Cerebellar nuclear complex (tissue), 1 donor: ENCODE measurements at regions not wholly inside any gene's neighbourhood (a gene's known extent, or its start where the extent isn't known, plus 50 kb on each side); places are given as distances from the start of the nearest gene placed in this dataset.
A peak's percentile ranks its signal among the peaks of the same experiment; 100 is the strongest.
"Not testable (repeated sequence)": the region's sequence is repeated elsewhere in the genome, so short reads cannot be mapped to it uniquely, and the experiment has no call there.

ENCODE experiments used
- DNase-seq, 2 experiments: peaks; one replicate each; lab custom pipeline; 2025; lab: John Stamatoyannopoulos, UW

DNA sequence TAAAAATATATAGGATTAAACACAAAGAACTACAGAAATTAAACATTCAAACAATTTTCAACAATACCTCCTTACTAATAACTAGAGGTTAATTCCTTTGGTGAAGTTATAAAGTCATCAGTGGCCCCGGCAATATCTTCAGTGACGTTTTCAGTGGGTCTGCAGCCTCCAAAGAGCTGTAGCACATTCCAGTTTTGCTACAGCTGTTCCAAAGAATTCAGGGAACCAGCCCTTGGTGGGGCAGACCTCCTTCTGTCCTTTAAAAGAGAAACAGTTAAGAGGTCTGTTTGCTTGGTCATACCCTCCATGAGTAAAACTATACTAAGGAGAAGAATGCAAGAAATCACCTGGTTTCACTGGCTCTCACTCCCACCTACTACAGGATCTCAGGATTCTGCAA lies 99.2 kb upstream of the ZDHHC17 start:
- DNase-seq: no peak

DNA sequence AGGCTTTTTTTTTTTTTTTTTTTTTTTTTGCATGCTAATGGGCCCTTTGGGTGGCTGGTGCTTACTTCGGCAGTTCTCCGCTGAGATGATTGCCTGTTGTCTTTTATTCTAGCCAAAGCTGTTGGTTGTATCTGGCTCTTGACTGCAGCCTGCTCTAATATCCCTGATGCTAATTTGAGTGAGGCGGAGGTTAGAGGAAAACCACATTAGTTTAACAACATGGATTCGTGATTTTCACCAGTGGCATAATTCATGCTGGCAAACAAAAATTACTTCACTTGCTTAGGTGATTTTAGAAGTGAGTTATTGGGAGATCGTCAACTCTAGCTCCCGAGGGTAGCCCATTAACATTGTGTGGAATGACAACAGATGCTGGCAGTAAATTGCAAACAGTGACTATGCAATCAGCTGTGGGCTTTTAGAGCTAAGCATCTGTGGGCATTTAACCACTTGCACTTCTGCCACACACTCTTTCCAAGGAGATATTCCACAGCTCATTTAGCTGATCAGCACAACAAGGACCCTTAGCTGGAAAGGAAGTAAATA lies 97.6 kb upstream of the ZDHHC17 start:
- DNase-seq: no peak

DNA sequence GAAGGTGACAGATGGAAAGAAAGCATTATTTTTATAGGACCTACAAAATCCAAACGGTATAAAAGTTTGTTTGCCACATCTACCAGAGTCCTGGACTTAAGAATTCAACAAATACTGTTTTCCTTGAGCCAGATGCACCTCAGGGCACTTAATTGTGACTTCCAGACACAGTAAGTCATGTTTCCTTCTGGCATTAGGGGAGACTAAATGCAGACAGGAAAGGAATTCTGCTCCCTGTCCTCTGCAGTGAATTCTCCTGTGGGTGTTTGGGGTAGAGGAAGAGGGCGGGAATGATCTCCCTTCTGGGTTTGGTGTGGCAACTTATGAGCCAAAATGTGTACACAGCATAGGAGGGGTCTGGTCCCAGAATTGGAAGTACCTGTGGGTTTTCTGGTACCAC lies 93.9 kb upstream of the ZDHHC17 start:
- DNase-seq: no peak

DNA sequence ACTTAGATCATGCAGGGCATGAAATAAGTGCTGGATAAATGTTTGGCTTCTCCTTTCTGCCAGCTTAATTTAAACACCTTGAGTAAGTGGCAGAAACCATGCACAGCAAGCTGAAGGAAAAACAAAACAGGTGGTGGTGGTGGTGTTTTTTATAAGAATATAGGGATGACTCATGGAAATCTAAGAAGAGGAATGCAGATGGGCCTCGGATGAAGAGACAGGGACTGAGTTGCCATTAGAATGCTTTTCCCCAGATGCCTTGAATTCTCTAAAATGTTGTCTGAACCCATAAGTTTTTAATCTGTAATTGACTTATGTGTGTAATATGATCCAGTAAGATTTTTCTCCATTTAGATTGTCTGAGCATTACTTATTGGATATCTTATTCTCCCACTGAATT lies 93.1 kb upstream of the ZDHHC17 start:
- no peak for DNase-seq

DNA sequence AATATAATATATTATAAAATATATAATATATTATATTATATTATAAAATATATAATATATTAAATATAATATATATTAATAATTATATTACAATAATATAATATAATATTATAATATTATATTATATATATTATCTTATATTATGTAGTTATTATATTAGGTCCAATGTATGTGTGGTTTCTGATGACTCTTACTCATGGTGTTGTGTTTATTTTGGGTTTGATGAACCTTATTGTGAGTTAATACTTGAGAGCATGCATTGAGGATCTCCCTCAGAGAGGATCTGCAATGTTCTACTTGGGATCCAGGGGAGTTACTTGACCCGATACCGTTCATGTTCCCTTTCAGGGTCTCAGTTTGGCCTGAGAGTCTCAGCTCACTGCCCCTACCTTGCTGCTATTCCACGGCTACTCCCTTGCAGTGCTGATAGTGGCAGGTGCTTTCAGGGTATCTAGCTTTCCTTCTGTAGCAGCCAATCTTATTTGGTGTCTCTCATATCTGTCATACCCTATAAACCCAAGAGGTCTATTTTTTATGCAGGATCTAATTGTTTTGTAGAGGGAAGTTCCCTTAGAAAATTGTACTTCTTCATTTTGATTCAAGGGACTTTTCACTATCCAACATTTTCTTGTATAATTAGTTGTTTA lies 89.1 kb upstream of the ZDHHC17 start:
- DNase-seq: no peak

DNA sequence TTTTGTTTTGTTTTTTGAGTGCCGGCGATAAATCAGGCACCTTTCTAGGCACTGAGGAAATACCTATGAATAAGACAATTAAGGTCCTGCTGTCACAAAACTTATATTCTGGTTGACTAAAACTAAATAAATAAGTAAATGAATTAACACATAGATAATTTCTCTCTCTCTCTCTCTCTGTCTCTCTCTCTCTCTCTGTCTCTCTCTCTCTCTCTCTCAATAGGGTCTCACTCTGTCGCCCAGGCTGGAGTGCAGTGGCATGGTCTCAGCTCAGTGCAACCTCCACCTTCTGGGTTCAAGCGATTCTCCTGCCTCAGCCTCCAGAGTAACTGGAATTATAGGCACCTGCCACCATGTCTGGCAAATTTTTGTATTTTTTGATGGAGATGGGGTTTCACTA lies 87.7 kb upstream of the ZDHHC17 start:
- not testable (repeated sequence) for DNase-seq

DNA sequence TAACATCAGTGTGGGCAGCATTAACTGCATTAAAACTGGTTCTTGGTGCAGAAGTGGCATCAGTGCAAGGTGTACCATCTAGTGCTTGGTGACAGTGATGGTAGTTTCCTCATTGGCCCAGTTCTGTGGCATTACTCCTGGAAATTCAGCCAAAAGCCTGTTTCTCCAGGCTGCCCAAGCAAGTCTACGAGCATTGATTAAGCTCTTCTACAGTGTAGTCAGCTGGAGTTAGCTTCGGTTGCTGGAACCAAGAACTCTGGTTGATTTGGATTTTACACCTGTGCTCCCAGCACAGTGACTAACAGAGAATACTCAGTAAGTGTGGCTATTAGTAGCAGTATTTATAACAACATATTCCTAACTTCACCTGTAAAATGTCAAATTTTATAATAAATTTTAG lies 84.9 kb upstream of the ZDHHC17 start:
- DNase-seq: no peak

DNA sequence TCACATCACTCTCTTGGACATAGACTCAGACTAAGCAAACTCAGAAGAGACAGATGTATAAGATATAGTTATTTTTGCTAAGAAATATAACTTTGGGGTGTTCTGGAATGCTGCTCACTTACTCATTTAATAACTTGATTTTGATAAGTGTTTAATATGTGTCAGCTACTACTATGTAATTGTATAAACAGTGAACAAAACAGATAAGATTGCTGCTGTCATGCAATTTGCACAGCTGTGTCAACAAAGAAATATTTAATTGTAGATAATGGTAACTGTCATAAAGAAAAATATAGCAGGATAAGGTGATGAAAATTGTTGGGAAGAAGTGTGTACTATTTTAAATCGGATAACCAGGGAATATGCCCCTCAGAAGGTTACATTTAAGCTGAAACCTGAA lies 84.1 kb upstream of the ZDHHC17 start:
- no peak for DNase-seq

DNA sequence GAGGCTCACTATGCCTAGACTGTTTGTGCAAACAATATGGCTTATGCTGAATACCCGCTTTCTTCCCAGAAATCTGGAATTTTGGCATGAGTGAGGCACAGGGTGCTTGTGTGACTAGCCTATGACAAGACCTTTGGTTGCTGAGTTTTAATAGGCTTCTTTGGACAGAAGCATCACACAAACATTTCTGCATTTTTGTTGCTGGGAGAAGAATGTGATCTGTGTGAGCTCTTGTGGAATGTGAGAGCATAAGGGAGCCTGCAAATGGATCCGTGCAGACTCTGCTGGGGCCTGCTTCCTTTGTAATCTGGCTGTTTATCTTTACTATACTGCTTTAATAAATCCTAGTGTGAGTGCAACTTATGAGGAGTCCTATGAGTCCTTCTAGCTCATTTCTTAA lies 83.0 kb upstream of the ZDHHC17 start:
- no peak for DNase-seq

DNA sequence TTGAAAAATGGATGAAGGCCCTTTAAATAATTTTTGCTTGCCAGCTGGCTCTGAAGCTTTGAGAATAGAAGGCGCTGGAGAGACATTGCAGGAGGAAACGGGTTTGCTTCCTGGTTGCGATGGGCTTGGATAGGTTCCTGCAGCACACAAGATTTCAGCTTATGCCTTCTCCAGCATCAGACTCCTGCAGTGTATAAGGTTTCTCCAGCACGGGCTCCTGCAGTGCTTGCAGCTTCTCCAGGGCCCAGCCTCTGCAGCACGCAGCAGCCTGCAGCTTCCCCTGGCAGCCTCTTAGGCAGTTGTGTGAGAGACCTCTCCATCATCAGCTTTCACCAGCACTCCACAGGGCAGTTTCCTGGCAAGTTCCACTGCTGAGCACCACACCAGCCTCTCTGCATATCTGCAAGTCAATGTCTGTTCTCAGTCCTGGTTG lies 78.7 kb upstream of the ZDHHC17 start:
- peak; percentile 30 to 52 for DNase-seq

DNA sequence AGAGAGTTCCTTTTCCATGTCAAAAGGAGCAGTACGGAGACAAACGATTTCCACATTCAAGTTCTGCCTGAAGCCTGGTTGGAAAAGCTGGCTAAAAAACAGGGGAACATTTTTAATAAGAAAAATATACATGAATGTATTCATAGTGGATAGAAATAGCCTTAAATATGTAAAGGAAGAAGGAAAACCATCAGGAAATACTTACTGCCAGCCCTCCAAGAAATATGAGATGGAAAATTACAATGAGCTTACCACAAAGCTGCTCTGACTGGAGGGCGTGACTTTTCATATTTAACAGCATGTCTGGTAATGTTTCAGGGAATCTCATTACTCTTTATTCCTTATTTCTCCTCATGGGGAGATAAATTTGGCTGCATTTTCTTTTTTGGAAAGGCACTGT lies 75.9 kb upstream of the ZDHHC17 start:
- DNase-seq: no peak

DNA sequence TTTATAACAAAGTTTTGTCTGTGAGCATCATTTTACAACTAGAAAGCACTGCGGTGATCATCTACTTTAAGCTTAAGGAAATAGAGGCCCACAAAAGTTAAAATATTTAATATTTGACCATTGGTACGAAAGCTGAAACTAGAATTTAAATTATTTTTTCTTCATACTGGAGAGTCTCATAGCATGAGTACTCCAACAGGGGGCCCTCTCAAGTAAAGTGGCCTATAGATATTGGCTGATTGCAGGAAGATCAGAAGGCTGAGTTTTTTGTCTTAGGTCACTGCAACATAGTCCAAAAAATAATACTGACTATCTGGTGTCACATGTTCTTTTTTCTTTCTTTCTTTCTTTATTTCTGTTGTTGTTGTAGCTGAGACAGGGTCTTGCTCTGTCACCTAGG lies 75.3 kb upstream of the ZDHHC17 start:
- DNase-seq: no peak

DNA sequence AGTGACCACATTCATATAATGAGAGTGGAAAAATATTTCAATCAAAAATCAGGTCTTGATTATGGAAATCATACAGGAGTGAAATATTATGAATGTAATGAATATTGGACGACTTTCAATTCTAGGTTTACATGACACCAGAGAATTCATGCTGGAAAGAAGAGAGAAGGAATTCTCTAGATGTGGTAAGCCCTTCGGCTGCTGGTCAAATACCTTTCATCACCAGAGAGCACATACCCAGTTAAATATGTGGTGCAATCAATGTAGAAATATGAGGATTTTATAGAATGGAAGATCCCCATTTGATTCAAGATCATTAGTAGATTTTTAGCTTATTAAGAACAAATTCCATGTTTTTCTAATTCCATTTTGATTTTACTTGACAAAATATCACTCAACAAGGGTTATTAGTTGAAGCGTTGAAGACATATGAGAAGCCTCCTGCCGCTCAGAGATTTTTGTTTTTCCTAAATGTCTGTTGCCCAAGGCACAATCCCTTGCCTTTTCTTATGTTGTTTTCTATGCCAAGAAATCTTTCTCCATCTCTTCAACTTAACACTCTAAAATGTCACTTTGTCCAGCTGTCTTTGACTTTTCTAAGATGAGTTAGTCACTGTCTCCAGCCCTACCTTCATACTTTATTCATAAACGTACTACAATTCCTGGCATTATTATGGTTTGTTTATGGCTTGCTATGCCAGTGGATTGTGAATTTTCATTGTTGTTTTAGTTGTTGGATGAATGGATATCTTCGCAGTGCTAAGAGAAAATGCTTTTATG lies 72.8 kb upstream of the ZDHHC17 start:
- no peak for DNase-seq

DNA sequence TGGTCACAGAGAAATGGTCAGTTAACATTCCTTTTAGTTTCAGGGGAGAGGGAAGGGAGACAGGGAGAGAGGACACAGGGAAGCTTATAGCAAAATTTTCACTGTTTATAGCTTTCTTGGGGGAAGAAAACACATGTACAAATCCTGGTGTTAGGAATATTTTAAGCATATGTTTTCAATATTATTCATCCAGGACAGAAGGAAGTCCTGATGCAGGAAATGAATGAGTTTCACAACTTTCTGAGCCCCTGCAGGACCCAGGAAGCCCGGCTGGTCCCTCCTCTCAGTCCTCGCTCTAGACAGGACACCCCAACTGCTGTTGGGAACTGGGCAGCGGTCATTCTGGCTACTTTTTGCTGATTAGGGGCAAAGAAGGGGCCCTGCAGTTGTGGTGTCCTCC lies 71.1 kb upstream of the ZDHHC17 start:
- no peak for DNase-seq

DNA sequence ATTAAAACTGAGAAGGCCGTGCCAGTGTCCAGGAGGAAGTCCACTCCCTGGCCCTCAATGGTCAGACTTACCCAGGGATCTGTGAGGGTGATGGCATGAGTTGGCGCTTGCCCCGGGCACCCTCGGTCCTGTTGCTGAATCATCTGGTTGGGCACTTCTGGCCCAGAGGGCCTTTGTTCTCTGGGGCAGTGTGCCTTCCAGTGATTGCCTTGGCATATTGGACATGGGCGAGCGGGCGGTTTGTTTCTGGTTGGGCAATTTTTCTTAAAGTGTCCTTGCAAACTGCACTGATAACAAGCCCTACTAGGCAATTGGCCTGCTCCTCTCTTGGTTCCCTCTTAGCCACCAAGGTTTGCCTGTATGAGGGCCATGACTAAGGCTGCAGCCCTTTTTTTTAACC lies 69.5 kb upstream of the ZDHHC17 start:
- DNase-seq: no peak

DNA sequence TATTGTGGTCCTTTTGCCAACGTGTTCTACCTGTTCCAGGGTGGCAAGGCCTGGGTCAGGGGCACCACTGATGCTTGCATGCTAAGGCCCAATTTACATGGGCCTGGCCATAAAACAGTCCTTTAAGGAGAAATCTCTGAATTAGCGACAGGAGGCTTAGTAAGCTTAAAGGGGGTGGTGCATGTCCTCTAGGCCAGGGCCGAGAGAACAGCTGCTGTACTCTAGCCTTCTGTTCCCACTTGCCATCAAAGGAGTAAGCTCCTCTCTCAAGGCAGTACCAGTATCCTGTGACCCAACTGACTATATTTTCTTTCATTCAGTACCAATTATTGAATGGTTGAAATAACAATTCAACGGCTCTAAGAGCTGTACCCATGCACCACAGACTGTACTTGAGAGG lies 67.7 kb upstream of the ZDHHC17 start:
- no peak for DNase-seq

DNA sequence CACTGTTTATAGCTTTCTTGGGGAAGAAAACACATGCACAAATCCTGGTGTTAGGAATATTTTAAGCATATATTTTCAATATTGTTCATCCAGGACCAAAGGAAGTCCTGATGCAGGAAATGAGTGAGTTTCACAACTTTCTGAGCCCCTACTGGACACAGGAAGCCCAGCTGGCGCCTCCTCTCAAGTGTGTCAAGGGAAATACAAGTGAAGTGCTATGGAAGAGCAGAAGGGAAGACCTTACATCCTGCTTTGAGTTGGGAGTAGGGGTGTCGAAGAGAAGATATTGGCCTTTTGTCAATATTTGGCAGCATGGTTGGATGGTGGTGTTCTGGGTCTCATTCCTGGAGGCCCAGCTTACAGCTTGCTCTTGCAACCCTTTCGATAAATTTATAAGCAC lies 66.1 kb upstream of the ZDHHC17 start:
- no peak for DNase-seq

DNA sequence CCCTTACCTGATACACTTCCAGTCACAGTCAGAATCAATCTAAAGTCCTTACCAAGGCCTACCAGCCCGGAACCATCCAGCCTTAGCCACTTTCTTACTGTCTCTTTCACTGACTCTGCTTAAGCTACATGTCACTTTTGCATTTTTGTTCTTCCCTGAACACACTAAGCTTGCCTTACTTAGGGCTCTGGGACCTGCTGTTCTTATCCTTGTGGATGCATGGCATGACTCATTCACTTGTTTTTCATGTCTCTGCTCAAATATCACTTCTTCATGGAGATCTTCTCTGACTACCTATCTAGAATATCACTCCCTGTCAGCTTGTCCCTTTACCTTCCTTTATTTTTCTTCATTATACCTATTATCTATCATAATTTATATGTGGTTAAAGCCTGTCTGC lies 65.6 kb upstream of the ZDHHC17 start:
- DNase-seq: no peak

DNA sequence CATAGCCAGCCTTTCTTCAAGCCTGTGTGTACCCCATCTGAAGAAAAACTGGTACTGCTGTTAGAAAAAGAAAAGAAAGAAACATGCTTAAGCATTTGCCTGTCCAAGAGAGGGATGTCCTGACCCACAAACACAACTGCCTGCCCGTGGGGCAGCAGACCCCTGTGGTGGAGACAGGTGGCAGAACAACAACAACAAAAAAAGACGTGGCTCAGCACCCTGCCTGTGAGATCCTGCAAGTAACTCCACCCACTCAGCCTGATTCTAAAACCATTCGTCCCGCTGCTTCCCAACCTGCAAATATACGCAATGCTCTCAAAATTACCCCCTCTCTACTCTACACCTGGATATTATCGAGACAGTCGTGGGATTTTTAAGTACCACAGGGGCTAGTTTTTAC lies 64.9 kb upstream of the ZDHHC17 start:
- DNase-seq: peak in 1 of 2 experiments; percentile 43

DNA sequence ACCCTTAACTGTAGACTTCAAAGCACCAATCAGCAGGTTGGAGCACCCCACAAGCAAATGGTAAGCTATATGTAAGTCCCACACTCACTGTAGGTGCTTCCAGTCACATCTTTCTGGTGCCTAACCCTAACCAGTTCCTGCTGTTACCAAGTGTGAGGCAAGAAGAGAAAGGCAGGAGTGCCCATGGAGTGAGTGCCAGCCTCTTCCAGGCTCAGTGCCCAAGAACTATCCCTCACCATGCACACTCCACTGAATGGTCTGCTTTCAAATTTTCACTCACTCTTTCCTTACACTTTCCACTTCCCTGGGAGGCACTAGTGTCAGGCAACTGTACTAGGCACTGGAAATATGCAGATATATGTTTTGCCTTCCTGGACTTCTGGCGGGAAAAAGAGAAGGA lies 62.2 kb upstream of the ZDHHC17 start:
- no peak for DNase-seq

DNA sequence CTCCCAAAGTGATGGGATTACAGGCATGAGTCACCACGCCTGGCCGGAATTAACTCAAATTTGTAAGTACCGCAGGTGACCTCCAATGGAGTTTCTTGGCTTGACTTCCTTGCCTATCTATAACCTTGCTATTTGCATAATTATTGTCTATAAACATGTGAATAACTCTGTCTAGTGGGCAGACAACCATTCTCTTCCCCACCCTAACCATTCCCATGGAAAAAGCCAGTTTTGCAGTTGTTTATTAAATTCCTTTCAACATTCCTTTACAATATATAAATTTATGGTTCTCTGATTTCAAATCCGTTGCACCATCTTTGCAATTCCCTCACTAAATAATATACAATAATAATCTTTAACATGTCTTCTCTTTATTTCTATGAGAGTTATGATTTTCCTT lies 61.0 kb upstream of the ZDHHC17 start:
- DNase-seq: no peak

DNA sequence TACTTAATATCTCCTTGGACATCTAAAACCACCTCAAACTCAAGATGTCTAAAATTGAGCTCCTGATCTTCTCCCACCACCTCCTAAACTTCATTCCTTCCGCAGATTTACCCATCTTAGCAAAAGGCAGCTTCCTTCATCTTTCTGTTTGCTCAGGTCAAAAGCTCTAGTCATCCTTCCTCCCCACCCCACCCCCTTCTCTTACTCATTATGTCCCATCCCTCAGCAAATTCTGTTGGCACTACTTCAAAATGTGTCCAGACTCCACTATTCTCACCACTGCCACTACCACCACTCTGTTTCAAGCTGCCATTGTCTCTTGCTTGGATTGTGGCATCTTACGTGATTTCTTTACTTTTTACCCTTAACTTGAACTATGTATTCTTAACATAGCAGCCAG lies 59.2 kb upstream of the ZDHHC17 start:
- DNase-seq: no peak

DNA sequence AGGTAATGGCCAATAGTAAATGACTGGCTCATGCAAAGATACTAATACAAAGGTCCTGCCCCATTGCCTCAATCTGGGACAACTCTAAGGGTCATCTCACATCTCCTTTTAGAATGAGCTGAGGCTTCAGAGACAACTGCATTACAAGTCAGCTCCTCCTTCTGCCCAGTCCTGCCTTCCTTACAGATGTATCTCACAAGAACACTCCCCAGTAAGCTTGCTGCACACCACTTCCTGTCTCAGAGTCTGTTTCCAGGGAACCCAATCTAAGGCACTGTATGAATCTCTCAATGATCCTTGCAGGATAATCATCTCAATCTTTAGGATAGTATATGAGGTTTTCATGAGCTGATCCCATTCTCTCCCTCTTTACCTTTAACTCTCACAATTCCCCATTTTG lies 57.8 kb upstream of the ZDHHC17 start:
- no peak for DNase-seq

DNA sequence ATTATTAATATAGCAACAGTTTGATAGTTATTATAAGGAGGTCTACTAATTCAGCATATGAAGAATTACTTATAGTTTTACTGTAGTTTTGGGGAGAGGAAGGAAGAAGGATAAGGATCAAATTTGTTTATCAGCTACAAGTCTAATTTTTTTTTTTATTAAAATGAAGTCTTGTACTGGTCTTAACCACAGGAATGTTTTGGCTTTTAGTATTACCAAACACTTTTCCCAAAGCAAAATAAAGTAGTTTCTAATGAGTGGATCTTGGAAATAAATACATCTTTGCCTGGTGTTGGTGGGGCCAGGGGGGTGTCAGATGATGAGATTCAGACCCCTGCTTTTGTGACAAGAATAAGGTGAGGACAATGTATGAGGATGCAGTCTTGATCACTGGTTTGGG lies 57.2 kb upstream of the ZDHHC17 start:
- DNase-seq: no peak
